ENCODE measurements at regions not wholly inside any gene's neighbourhood (a gene's known extent, or its start where the extent isn't known, plus 50 kb on each side); places are given as distances from the start of the nearest gene placed in this dataset.

GRCh38 chr20:60632391-60633262 is 619.4 kb upstream of the CDH4 start:
- no peak for DNase-seq (ENCODE audit: low read depth in 2 of 2)

DNA sequence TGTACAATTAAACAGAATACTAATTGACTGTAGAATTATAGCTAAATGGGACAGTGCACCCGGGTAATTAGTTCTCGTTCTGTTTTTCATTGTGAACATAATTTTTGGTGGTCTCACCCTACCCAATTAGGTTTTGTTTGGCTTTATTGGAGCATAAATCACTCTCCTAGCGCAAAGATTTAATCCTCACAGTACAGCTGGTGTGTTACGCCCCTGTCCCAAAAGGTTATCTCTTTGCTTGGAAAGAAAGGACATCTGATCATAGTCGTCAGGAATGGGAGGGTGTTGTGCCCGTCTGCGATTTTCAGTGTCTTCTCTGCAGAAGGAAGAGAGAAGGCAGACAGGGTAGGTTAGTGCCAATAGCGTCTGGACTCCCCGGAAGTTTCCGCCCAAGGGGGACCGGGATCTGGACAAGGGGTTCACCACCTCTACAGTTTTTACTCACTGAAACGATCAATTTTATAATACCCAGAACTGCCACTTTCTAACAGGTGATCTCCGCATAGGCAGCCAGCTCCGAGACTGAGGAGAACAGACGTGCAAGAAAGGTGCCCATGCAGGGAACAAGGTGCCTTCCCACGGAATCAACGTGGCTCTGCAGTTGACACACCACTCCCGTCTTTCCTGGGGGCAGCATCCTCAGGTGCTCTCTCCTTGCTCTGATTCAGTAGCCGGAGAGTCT is 617.4 kb upstream of the CDH4 start:
- DNase-seq (ENCODE audit: low read depth in 2 of 2), result no peak

- no peak for DNase-seq (ENCODE audit: low read depth in 2 of 2)
These were observed 615.6 kb upstream of the CDH4 start for GRCh38 chr20:60636417-60636816.

GRCh38 chr20:60637801-60638200 is 614.3 kb upstream of the CDH4 start:
- no peak for DNase-seq (ENCODE audit: low read depth in 2 of 2)

- no peak for DNase-seq (ENCODE audit: low read depth in 2 of 2)
These were observed 613.5 kb upstream of the CDH4 start for GRCh38 chr20:60638430-60639098.

GRCh38 chr20:60641879-60642447 is 610.1 kb upstream of the CDH4 start:
- DNase-seq (ENCODE audit: low read depth in 2 of 2), result no peak

DNA sequence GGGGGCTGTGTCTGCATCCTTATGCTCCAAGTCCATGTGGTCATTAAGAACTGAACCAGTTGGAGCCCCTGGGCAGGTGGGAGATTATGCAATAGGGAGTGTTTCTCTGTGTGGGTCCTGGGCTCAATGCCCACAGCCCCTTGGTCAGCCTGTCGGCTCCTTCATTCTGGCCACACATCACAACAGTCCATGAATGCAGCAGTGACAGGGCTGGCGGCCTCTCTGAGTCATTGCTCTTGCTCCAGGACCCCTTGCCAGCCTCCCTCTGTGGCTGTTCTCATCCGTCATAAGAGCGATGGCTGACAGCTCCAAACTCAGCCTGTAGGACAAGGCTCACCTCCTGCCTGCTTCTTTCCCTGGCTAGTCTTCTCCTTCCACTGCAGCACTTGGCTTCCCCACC is 609.5 kb upstream of the CDH4 start:
- DNase-seq (ENCODE audit: low read depth in 2 of 2), result no peak

- no peak for DNase-seq (ENCODE audit: low read depth in 2 of 2)
These were observed 603.5 kb upstream of the CDH4 start for GRCh38 chr20:60648556-60648955.

DNA sequence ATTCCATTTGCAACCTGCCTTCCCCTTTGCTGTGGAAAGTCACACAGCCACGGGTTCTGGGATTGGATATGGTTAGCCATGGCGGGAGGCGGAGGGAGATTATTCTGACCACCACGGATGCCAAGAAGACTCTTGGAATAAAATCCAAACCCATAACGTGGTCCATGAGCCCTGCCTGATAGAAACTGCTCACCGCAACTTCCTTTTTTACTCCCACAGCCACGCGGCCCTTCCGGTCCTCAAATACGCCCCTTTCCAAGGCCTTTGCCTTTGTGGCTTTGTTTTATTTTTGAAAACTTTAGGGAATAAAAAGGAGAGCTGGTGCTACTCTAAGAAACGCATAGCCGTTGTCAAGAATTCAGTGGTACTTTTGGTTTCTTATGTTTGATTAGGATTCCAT is 602.5 kb upstream of the CDH4 start:
- no peak for DNase-seq (ENCODE audit: low read depth in 2 of 2)

GRCh38 chr20:60650087-60650486 is 602.0 kb upstream of the CDH4 start:
- DNase-seq (ENCODE audit: low read depth in 2 of 2), result no peak

- DNase-seq (ENCODE audit: low read depth in 2 of 2), result no peak
These were observed 600.0 kb upstream of the CDH4 start for GRCh38 chr20:60652046-60652445.

DNA sequence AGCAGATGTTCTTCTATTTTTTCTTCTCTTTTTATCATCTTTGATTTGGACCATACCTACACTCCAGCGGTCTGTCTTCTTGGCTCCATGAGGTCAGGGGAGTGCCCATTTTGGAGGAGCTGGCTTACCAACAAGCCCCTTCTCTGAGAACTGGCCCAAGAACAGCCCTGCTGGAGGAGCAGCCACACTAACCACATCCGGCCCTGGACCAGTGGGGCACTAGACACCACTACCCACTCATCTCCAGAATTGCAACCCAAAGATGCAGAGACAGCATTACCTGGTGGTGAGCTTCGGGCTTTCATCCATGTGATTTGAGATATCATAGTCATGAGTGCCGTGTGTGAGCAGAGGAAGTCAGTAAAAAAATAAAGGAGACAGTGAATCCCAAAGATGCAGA is 599.4 kb upstream of the CDH4 start:
- DNase-seq (ENCODE audit: low read depth in 2 of 2), result no peak

DNA sequence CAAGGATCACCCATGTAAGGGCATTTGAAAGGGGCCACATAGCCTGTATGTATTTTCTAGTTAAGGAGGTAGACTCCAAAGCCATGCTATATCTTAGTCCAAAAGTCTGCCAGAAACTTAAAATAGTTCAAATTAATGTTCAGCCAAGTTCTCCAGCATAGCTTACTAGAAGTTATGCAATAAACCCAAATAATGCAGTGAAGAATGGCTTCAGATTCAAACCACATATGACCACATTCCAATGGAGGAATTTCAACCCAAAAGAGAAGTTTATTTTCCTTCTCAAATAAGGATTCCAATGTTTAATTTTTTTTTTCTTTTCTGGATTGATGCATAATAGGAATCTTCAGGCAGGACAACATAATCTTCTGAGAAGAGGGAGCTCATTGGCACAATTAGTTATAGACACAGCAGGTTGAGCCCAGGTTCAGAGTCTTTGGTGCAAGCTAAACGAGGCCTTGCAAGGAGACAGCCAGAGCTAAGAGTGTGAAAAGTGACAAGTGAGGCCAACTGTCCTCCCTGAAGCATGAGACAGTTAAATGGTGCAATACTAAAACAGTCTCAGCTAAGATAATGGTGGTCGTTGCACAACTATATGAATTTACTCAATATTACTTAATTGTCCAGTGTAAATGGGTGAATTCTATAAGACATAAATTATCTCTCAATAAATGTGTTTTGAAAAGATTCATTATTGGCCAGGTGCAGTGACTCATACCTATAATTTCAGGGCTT is 598.8 kb upstream of the CDH4 start:
- DNase-seq (ENCODE audit: low read depth in 2 of 2), result no peak

DNA sequence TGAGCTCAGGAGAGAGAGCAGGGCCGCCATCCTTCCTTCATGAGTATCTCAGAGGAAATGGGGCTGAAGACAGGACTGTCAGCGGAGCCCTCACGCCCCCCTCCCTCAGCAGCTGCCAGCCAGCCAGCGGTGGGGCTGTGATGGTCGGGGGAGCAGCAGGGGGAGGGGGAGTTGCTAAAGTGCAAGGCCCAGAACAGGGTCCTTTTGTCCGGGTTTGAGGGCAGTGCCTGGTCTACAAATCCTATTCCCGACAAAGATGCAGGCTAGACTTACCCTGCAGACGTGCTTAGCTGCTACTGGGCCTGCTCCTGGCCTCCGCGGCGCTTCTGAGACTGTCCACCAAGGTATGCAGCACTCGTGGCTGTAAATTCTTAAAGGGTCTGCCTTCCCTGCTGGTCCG is 593.4 kb upstream of the CDH4 start:
- no peak for DNase-seq (ENCODE audit: low read depth in 2 of 2)

DNA sequence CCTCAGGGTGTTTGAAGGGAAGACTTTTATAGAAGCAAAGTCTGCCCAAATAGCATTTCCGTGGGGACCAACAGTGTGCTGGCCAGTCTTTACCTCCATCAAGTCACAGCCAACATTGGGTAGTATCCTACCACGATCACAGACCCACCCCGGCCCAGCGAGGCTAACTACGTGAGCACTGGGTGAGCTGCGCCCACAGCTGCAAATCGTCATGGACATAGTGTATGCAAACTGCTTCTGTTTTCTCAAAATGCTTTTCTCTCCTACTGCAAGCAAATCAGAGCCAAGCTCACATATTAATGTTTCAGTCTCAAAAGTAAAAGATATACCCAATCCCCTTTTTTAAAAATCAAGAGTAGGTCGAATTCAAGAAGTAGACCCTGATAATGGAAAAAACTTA is 592.8 kb upstream of the CDH4 start:
- DNase-seq (ENCODE audit: low read depth in 2 of 2), result no peak

GRCh38 chr20:60662307-60662706 is 589.8 kb upstream of the CDH4 start:
- no peak for DNase-seq (ENCODE audit: low read depth in 2 of 2)

DNA sequence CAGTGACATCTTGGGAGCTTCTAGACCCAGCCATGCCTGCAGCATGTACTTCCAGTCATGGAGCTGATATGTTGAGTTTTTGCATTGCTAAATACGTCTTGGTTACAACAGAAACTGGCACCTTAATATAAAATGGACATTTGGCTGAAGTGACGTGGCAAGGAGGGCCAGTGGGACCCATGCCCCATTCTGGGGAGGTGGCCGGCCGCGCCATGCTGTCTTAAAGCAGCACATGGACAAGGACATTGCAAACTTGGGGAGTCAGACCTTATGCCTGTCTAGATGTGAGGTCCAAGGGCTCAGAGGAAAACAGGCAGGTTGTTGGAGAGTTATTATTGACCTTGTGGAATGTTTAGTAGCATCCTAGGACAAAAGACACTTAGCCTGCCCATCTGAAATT is 588.0 kb upstream of the CDH4 start:
- no peak for DNase-seq (ENCODE audit: low read depth in 2 of 2)

- DNase-seq (ENCODE audit: low read depth in 2 of 2), result no peak
These were observed 584.4 kb upstream of the CDH4 start for GRCh38 chr20:60667641-60668040.

GRCh38 chr20:60669211-60669610 is 582.9 kb upstream of the CDH4 start:
- no peak for DNase-seq (ENCODE audit: low read depth in 2 of 2)

DNA sequence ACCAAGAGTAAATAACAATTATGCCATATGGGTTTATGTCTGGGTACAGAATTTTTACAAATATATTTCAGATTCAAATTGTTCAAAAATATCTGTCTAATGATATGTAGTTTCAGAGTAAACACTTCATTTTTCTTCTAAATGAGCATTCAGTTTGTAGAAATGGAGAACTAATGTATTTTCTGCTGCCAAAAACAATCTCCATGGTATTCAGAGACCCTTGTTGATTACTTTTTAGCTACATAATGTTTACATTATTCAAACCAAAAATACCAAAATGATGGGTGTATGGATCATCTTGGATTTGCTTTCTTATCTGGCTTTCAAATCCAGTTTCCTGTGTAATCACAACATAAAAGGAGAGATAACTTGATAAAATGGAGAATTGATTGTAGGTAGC is 576.0 kb upstream of the CDH4 start:
- DNase-seq (ENCODE audit: low read depth in 2 of 2), result no peak

DNA sequence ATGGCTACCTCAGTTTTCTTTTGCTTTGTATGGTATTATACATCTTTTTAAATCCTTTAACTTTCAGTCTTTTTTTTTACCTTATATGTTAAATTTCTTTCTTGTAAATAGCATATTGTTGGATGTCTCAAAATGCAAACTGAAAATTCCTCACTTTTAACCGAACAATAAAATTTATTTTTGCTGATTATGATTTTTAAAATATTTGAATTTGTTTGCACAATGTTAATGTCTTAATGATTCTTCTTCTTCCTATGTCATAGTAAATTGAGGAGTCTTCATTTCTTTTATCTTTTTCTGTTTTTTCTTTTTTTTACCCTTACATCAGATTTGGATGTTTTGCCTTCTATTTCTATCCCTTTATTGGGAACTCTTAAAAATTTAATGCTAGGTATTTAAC is 574.2 kb upstream of the CDH4 start:
- no peak for DNase-seq (ENCODE audit: low read depth in 2 of 2)

DNA sequence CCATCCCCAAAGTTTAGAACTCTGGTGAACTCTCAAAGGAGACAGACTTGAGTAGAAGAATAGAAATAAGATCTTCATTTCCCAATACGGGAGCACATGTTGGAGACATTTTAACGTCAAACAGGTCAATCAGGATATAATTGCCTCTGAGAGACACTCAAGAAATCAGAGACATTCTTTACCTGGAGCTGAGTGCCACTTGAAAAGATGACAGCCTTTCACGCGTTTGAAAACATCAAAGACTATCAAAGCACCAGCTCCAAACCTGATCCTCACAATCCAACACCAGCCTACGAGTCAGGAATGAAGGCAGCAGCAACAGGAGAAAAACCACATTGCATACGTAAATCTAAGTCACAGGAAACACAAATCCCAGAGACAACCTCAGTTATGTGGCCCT is 571.5 kb upstream of the CDH4 start:
- DNase-seq (ENCODE audit: low read depth in 2 of 2), result no peak
